Peyer's patch (tissue), 4 donors: ENCODE measurements at regions not wholly inside any gene's neighbourhood (a gene's known extent, or its start where the extent isn't known, plus 50 kb on each side); places are given as distances from the start of the nearest gene placed in this dataset.

ENCODE experiments used
- POLR2A ChIP-seq, 2 donors: fragments of 450-650 bp; IDR thresholded peaks; one replicate each; pipeline ENCODE4 v1.5.1; 2017; ENCODE audit warnings: antibody characterized with exemption in 2 of 2, mild to moderate bottlenecking in 2 of 2, moderate library complexity in 2 of 2
- TF ChIP-seq, protein P1 (sequence below), 6 experiments: fragments of 450-650 bp in 4 of 6; fragments of 200-600 bp in 2 of 6; sonication (generic) in 1 of 6; IDR thresholded peaks; one replicate each; pipeline ENCODE4 v1.5.1; 2017 to 2019; ENCODE audit warnings: antibody characterized with exemption in 6 of 6, mild to moderate bottlenecking in 3 of 6, moderate library complexity in 1 of 6

DNA sequence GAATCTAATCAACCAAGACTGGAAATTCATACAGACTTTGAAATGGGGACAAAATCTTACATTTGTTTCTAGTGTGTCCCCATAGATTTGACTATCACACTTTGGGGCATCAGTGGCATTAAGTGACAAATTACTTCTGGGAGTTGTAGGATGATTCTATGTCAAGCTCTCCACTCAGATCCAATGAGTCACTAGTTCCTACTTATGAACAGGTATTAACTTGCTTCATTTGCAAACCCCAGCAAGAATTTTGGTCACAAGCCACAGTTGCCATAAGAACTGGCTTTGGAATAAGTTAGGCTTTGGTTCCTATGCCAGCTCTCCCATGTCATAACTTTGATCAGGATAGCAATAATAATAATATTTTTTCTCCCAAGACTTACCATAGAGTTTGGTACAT, 77.6 kb upstream of the PTPRK start:
- TF ChIP-seq, protein P1, sequence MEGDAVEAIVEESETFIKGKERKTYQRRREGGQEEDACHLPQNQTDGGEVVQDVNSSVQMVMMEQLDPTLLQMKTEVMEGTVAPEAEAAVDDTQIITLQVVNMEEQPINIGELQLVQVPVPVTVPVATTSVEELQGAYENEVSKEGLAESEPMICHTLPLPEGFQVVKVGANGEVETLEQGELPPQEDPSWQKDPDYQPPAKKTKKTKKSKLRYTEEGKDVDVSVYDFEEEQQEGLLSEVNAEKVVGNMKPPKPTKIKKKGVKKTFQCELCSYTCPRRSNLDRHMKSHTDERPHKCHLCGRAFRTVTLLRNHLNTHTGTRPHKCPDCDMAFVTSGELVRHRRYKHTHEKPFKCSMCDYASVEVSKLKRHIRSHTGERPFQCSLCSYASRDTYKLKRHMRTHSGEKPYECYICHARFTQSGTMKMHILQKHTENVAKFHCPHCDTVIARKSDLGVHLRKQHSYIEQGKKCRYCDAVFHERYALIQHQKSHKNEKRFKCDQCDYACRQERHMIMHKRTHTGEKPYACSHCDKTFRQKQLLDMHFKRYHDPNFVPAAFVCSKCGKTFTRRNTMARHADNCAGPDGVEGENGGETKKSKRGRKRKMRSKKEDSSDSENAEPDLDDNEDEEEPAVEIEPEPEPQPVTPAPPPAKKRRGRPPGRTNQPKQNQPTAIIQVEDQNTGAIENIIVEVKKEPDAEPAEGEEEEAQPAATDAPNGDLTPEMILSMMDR (IDR thresholded peaks at IDR 0.05) = no peak
- TF ChIP-seq POLR2A (IDR thresholded peaks at IDR 0.05) = no peak
